ENCODE measurements at regions not wholly inside any gene's neighbourhood (a gene's known extent, or its start where the extent isn't known, plus 50 kb on each side); places are given as distances from the start of the nearest gene placed in this dataset.

GRCh38 chr1:25106352-25106751 is 126.0 kb downstream of the SYF2 start:
- Histone ChIP-seq H3K4me3 (ENCODE audit: low read depth, low read length) (no peak overlapping the region), H3K36me3 (ENCODE audit: control insufficient read depth, insufficient read depth, low read length) (no peaks in the 10 kb centered on the region), H3K27me3 (ENCODE audit: control insufficient read depth, insufficient read depth, low read length) (peaks cover 26% of the 10 kb centered on the region)
- DNase-seq (ENCODE audit: low read depth): no peak
- TF ChIP-seq CTCF (IDR thresholded peaks at IDR 0.05; ENCODE audit: insufficient read depth, low read length, poor library complexity, severe bottlenecking): no peak

- H3K27me3 ChIP-seq (ENCODE audit: control insufficient read depth, insufficient read depth, low read length): peaks cover 26% of the 10 kb centered on the region
- DNase-seq (ENCODE audit: low read depth): no peak
- no peak for TF ChIP-seq CTCF (IDR thresholded peaks at IDR 0.05; ENCODE audit: insufficient read depth, low read length, poor library complexity, severe bottlenecking)
- H3K4me3 ChIP-seq (ENCODE audit: low read depth, low read length): no peak overlapping the region
- H3K36me3 ChIP-seq (ENCODE audit: control insufficient read depth, insufficient read depth, low read length): no peaks in the 10 kb centered on the region
These were observed 126.5 kb downstream of the SYF2 start for GRCh38 chr1:25105836-25106235.

GRCh38 chr1:25104932-25105561 is 127.3 kb downstream of the SYF2 start:
- DNase-seq (ENCODE audit: low read depth): no peak
- no peak overlapping the region for H3K4me3 ChIP-seq (ENCODE audit: low read depth, low read length)

DNA sequence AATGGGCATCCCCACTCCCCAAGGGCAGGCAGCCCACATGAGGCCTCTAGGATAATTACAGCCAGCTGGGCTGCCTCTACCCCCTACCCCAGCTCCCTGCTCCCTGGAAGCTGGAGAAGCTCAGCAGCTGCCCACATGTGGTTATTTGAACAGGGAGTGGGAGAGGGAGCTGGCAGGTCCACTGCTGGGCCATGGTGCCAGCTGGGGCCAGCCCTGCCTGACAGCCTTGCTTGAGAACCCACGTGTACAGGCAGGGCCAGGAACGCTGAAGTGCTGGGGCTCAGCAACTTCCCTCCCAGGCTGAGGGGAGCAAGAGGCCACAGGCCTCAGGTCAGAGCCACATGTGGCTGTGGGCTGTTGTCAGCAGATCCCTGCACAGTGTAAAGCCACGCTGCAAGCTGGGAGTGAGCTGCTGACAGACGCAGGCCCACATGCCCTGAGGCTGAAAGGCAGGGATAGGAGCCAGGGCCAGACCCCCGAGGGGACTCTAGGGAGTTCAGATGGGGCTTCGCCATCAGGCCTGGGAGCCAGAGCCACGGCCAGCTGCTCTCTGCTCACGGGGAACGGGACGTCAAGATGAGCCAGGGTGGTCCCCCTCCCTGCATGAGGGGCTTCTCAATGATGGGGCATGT is 129.0 kb downstream of the SYF2 start:
- no peaks in the 10 kb centered on the region for H3K36me3 ChIP-seq (ENCODE audit: control insufficient read depth, insufficient read depth, low read length)
- H3K4me3 ChIP-seq (ENCODE audit: low read depth, low read length): no peak overlapping the region
- H3K27me3 ChIP-seq (ENCODE audit: control insufficient read depth, insufficient read depth, low read length): peaks cover 38% of the 10 kb centered on the region
- DNase-seq (ENCODE audit: low read depth): no peak
- no peak for TF ChIP-seq CTCF (IDR thresholded peaks at IDR 0.05; ENCODE audit: insufficient read depth, low read length, poor library complexity, severe bottlenecking)

More at GRCh38 chr1:25104932-25105561, 127.3 kb downstream of the SYF2 start:
- TF ChIP-seq CTCF (IDR thresholded peaks at IDR 0.05; ENCODE audit: insufficient read depth, low read length, poor library complexity, severe bottlenecking): no peak
- Histone ChIP-seq H3K36me3 (ENCODE audit: control insufficient read depth, insufficient read depth, low read length) (no peaks in the 10 kb centered on the region), H3K27me3 (ENCODE audit: control insufficient read depth, insufficient read depth, low read length) (peaks cover 26% of the 10 kb centered on the region)

GRCh38 chr1:25100151-25100833 is 132.0 kb downstream of the SYF2 start:
- peaks cover 36% of the 10 kb centered on the region for H3K27me3 ChIP-seq (ENCODE audit: control insufficient read depth, insufficient read depth, low read length)
- no peak for DNase-seq (ENCODE audit: low read depth)

More at GRCh38 chr1:25100151-25100833, 132.0 kb downstream of the SYF2 start:
- no peaks in the 10 kb centered on the region for H3K36me3 ChIP-seq (ENCODE audit: control insufficient read depth, insufficient read depth, low read length)
- H3K4me3 ChIP-seq (ENCODE audit: low read depth, low read length): no peak overlapping the region
- no peak for TF ChIP-seq CTCF (IDR thresholded peaks at IDR 0.05; ENCODE audit: insufficient read depth, low read length, poor library complexity, severe bottlenecking)
